Loucy (cell line): ENCODE measurements at regions not wholly inside any gene's neighbourhood (a gene's known extent, or its start where the extent isn't known, plus 50 kb on each side); places are given as distances from the start of the nearest gene placed in this dataset.

ENCODE experiments used
- H2AFZ ChIP-seq: fragments of 200-600 bp; sonication (generic); 2 replicates; pipeline ENCODE4 v1.6.0; 2016; ENCODE audit warnings: antibody characterized with exemption, mild to moderate bottlenecking, low read length, moderate library complexity
- H3F3A ChIP-seq: fragments of 200-600 bp; 2 replicates; pipeline ENCODE4 v1.6.0; 2016; ENCODE audit warnings: antibody characterized with exemption, low read depth, mild to moderate bottlenecking
- H3K27me3 ChIP-seq: fragments of 200-600 bp; sonication (generic); 2 replicates; pipeline ENCODE4 v1.6.1; 2014; ENCODE audit warnings: low read length, mild to moderate bottlenecking; ENCODE audit not compliant: insufficient read depth, poor library complexity, severe bottlenecking
- H3K36me3 ChIP-seq: fragments of 200-600 bp; sonication (generic); 2 replicates; pipeline ENCODE4 v1.6.1; 2016; ENCODE audit warnings: low read length; ENCODE audit not compliant: insufficient read depth
- H3K4me1 ChIP-seq: fragments of 200-600 bp; sonication (generic); 2 replicates; pipeline ENCODE4 v1.5.1; 2014; ENCODE audit warnings: low read length, mild to moderate bottlenecking; ENCODE audit not compliant: insufficient read depth, poor library complexity, severe bottlenecking
- H3K4me2 ChIP-seq: fragments of 200-600 bp; sonication (generic); 2 replicates; pipeline ENCODE4 v1.6.0; 2014; ENCODE audit warnings: antibody characterized with exemption, low read length, low read depth, mild to moderate bottlenecking; ENCODE audit not compliant: poor library complexity, severe bottlenecking
- H3K4me3 ChIP-seq: fragments of 200-600 bp; sonication (generic); 2 replicates; pipeline ENCODE4 v1.5.1; 2014; ENCODE audit warnings: low read length, mild to moderate bottlenecking, mixed read lengths; ENCODE audit not compliant: poor library complexity, severe bottlenecking
- H3K79me2 ChIP-seq: fragments of 200-600 bp; sonication (generic); 2 replicates; pipeline ENCODE4 v1.6.1; 2014; ENCODE audit warnings: low read length; ENCODE audit not compliant: insufficient read depth
- H3K9ac ChIP-seq: fragments of 200-600 bp; sonication (generic); 2 replicates; pipeline ENCODE4 v1.6.0; 2014; ENCODE audit warnings: mild to moderate bottlenecking, low read depth, low read length, moderate library complexity; ENCODE audit not compliant: poor library complexity, severe bottlenecking
- H3K9me2 ChIP-seq: fragments of 200-600 bp; sonication (generic); replicated peaks from 2 replicates; pipeline ENCODE4 v1.6.1; 2016; ENCODE audit warnings: low read depth, low read length, mixed read lengths
- H3K9me3 ChIP-seq: fragments of 200-600 bp; sonication (generic); 2 replicates; pipeline ENCODE4 v1.6.1; 2014; ENCODE audit warnings: mild to moderate bottlenecking, antibody characterized with exemption, low read length, low read depth; ENCODE audit not compliant: insufficient read depth
- H4K20me1 ChIP-seq: fragments of 200-600 bp; sonication (generic); 2 replicates; pipeline ENCODE4 v1.6.0; 2014; ENCODE audit warnings: antibody characterized with exemption, low read length, mild to moderate bottlenecking; ENCODE audit not compliant: insufficient read depth, poor library complexity, severe bottlenecking
- CTCF ChIP-seq: fragments of 200-600 bp; sonication (generic); conservative IDR thresholded peaks from 2 replicates; pipeline ENCODE4 v1.5.1; 2014; ENCODE audit warnings: mild to moderate bottlenecking, antibody characterized with exemption, low read length
- EZH2phosphoT487 ChIP-seq: fragments of 200-600 bp; IDR thresholded peaks from 2 replicates; pipeline ENCODE4 v1.6.1; 2018; ENCODE audit warnings: antibody characterized with exemption, mild to moderate bottlenecking, moderate library complexity, borderline replicate concordance

- no peaks in the 10 kb centered on the region for H3K27me3 ChIP-seq
- no peaks in the 10 kb centered on the region for H3K79me2 ChIP-seq
- no peaks in the 10 kb centered on the region for H4K20me1 ChIP-seq
- no peak overlapping the region for H2AFZ ChIP-seq
- H3K9ac ChIP-seq: no peak overlapping the region
- H3K9me2 ChIP-seq: no peaks in the 10 kb centered on the region
- no peaks in the 10 kb centered on the region for H3K9me3 ChIP-seq
- no peaks in the 10 kb centered on the region for H3K4me1 ChIP-seq
- no peaks in the 10 kb centered on the region for H3F3A ChIP-seq
- no peaks in the 10 kb centered on the region for H3K36me3 ChIP-seq
- no peak for TF ChIP-seq CTCF
- TF ChIP-seq EZH2phosphoT487: no peak
- H3K4me2 ChIP-seq: no peak overlapping the region
- H3K4me3 ChIP-seq: no peak overlapping the region
These were observed 1327.0 kb downstream of the NSUN3 start for GRCh38 chr3:95389725-95390313.

- H3K36me3 ChIP-seq: no peaks in the 10 kb centered on the region
- H3K27me3 ChIP-seq: no peaks in the 10 kb centered on the region
- no peak overlapping the region for H2AFZ ChIP-seq
- TF ChIP-seq EZH2phosphoT487 (no peak), CTCF (no peak)
- H3F3A ChIP-seq: no peaks in the 10 kb centered on the region
- no peaks in the 10 kb centered on the region for H4K20me1 ChIP-seq
- H3K9ac ChIP-seq: no peak overlapping the region
- H3K4me1 ChIP-seq: no peaks in the 10 kb centered on the region
- H3K9me2 ChIP-seq: no peaks in the 10 kb centered on the region
- H3K79me2 ChIP-seq: no peaks in the 10 kb centered on the region
- H3K4me2 ChIP-seq: no peak overlapping the region
- H3K4me3 ChIP-seq: no peak overlapping the region
- H3K9me3 ChIP-seq: no peaks in the 10 kb centered on the region
These were observed 1331.4 kb downstream of the NSUN3 start for GRCh38 chr3:95394286-95394685.

GRCh38 chr3:95399585-95399984 is 1336.7 kb downstream of the NSUN3 start:
- H2AFZ ChIP-seq: no peak overlapping the region
- no peak overlapping the region for H3K4me3 ChIP-seq
- H3K9me3 ChIP-seq: no peaks in the 10 kb centered on the region
- H3K4me1 ChIP-seq: no peaks in the 10 kb centered on the region
- H3K9me2 ChIP-seq: no peaks in the 10 kb centered on the region
- H3K79me2 ChIP-seq: no peaks in the 10 kb centered on the region
- no peaks in the 10 kb centered on the region for H4K20me1 ChIP-seq
- no peaks in the 10 kb centered on the region for H3K36me3 ChIP-seq
- no peak overlapping the region for H3K4me2 ChIP-seq
- no peaks in the 10 kb centered on the region for H3K27me3 ChIP-seq
- no peaks in the 10 kb centered on the region for H3F3A ChIP-seq
- H3K9ac ChIP-seq: no peak overlapping the region
- TF ChIP-seq CTCF: no peak
- TF ChIP-seq EZH2phosphoT487: no peak
